ENCODE measurements at regions not wholly inside any gene's neighbourhood (a gene's known extent, or its start where the extent isn't known, plus 50 kb on each side); places are given as distances from the start of the nearest gene placed in this dataset.

- H3K4me3 ChIP-seq (ENCODE audit: low read length), result no peak overlapping the region
- DNase-seq (ENCODE audit: low read depth), result no peak
- TF ChIP-seq, protein P1, sequence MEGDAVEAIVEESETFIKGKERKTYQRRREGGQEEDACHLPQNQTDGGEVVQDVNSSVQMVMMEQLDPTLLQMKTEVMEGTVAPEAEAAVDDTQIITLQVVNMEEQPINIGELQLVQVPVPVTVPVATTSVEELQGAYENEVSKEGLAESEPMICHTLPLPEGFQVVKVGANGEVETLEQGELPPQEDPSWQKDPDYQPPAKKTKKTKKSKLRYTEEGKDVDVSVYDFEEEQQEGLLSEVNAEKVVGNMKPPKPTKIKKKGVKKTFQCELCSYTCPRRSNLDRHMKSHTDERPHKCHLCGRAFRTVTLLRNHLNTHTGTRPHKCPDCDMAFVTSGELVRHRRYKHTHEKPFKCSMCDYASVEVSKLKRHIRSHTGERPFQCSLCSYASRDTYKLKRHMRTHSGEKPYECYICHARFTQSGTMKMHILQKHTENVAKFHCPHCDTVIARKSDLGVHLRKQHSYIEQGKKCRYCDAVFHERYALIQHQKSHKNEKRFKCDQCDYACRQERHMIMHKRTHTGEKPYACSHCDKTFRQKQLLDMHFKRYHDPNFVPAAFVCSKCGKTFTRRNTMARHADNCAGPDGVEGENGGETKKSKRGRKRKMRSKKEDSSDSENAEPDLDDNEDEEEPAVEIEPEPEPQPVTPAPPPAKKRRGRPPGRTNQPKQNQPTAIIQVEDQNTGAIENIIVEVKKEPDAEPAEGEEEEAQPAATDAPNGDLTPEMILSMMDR (IDR thresholded peaks at IDR 0.05; ENCODE audit: insufficient read depth, low read depth, low read length, missing control alignments), result no peak
These were observed 373.4 kb downstream of the SEC16B start for GRCh38 chr1:177596485-177596884.

- no peak for DNase-seq (ENCODE audit: low read depth)
- TF ChIP-seq, protein P1 (IDR thresholded peaks at IDR 0.05; ENCODE audit: insufficient read depth, low read depth, low read length, missing control alignments), result no peak
- no peak overlapping the region for H3K4me3 ChIP-seq (ENCODE audit: low read length)
These were observed 376.8 kb downstream of the SEC16B start for GRCh38 chr1:177593105-177593504.

GRCh38 chr1:177592624-177593023 lies 377.2 kb downstream of the SEC16B start:
- TF ChIP-seq, protein P1 (IDR thresholded peaks at IDR 0.05; ENCODE audit: insufficient read depth, low read depth, low read length, missing control alignments), result no peak
- no peak for DNase-seq (ENCODE audit: low read depth)
- H3K4me3 ChIP-seq (ENCODE audit: low read length), result no peak overlapping the region

DNA sequence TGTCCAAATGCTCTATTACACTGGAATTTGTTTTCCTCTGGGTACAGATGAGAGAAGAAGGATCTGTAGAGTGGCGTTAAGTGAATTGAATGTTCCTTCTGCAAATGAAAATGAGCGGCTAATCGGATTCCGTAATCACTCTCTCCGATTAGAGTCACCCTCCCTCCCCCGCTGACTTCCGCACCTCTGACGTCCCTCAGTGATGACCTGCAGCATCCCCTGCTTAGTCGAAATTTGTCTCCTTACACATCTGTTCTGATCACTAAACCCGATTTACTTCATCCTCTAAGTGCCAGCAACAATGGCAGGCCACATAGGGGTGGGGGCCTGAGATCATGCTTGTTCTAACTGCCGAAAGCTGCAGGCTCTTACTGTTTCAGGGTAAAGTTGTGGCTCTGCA lies 378.7 kb downstream of the SEC16B start:
- H3K4me3 ChIP-seq (ENCODE audit: low read length), result no peak overlapping the region
- DNase-seq (ENCODE audit: low read depth), result no peak
- TF ChIP-seq, protein P1 (IDR thresholded peaks at IDR 0.05; ENCODE audit: insufficient read depth, low read depth, low read length, missing control alignments), result no peak

GRCh38 chr1:177589166-177589565 lies 380.7 kb downstream of the SEC16B start:
- TF ChIP-seq, protein P1 (IDR thresholded peaks at IDR 0.05; ENCODE audit: insufficient read depth, low read depth, low read length, missing control alignments), result no peak
- no peak overlapping the region for H3K4me3 ChIP-seq (ENCODE audit: low read length)
- DNase-seq (ENCODE audit: low read depth), result no peak

DNA sequence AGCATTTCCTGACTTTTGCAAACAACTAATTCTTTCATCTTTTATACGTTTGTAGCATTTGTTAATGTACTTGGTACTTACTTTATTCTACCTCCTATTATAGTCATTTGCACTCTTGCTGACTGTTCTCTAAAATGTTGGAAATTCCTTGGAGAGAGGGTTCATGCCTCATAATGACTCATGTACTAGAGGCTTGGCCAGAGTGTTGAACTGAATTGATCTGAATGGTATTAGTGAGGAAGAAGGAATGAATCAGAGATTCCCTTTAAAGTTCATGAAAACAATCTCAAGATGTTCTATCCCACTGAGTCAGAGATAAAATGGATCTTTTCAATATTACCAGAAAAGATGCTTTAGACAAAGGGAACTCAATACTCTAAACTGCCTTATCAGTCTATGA lies 383.4 kb downstream of the SEC16B start:
- TF ChIP-seq, protein P1 (IDR thresholded peaks at IDR 0.05; ENCODE audit: insufficient read depth, low read depth, low read length, missing control alignments), result no peak
- peak; percentile 82 for DNase-seq (ENCODE audit: low read depth)
- no peak overlapping the region for H3K4me3 ChIP-seq (ENCODE audit: low read length)

Measured in epithelial cell of esophagus (primary cell).